GM18498 (cell line): ENCODE measurements at regions not wholly inside any gene's neighbourhood (a gene's known extent, or its start where the extent isn't known, plus 50 kb on each side); places are given as distances from the start of the nearest gene placed in this dataset.

ENCODE experiments used
- ATAC-seq: cut with Tn5 transposase; IDR thresholded peaks from one replicate; pipeline ENCODE4 v1.9.1; 2021; ENCODE audit warnings: mild to moderate bottlenecking, moderate library complexity; ENCODE audit not compliant: unreplicated experiment

GRCh38 chr6:113464960-113465359 is 392.2 kb upstream of the MARCKS start:
- no peak for ATAC-seq

GRCh38 chr6:113466526-113466925 is 390.6 kb upstream of the MARCKS start:
- ATAC-seq, result no peak

GRCh38 chr6:113475392-113475791 is 381.8 kb upstream of the MARCKS start:
- no peak for ATAC-seq

- no peak for ATAC-seq
These were observed 380.0 kb upstream of the MARCKS start for GRCh38 chr6:113476937-113477839.

GRCh38 chr6:113480616-113481015 is 376.5 kb upstream of the MARCKS start:
- no peak for ATAC-seq

GRCh38 chr6:113481458-113481857 is 375.7 kb upstream of the MARCKS start:
- ATAC-seq, result no peak

- no peak for ATAC-seq
These were observed 375.2 kb upstream of the MARCKS start for GRCh38 chr6:113481910-113482309.

GRCh38 chr6:113482771-113483170 is 374.4 kb upstream of the MARCKS start:
- no peak for ATAC-seq

- no peak for ATAC-seq
These were observed 370.9 kb upstream of the MARCKS start for GRCh38 chr6:113486199-113486598.

GRCh38 chr6:113487489-113488058 is 369.6 kb upstream of the MARCKS start:
- ATAC-seq, result no peak

GRCh38 chr6:113488061-113488460 is 369.1 kb upstream of the MARCKS start:
- no peak for ATAC-seq

GRCh38 chr6:113488812-113489685 is 368.1 kb upstream of the MARCKS start:
- no peak for ATAC-seq

- ATAC-seq, result no peak
These were observed 367.0 kb upstream of the MARCKS start for GRCh38 chr6:113489952-113490746.

- ATAC-seq, result no peak
These were observed 365.8 kb upstream of the MARCKS start for GRCh38 chr6:113491376-113491775.

GRCh38 chr6:113493991-113494390 is 363.2 kb upstream of the MARCKS start:
- ATAC-seq, result no peak

- no peak for ATAC-seq
These were observed 361.6 kb upstream of the MARCKS start for GRCh38 chr6:113495521-113495920.

- ATAC-seq, result no peak
These were observed 361.0 kb upstream of the MARCKS start for GRCh38 chr6:113496166-113496565.

GRCh38 chr6:113500221-113500620 is 356.9 kb upstream of the MARCKS start:
- ATAC-seq, result no peak

GRCh38 chr6:113505084-113505699 is 352.0 kb upstream of the MARCKS start:
- ATAC-seq, result no peak

GRCh38 chr6:113508249-113508648 is 348.9 kb upstream of the MARCKS start:
- ATAC-seq, result no peak
